B cell (primary cell): ENCODE measurements at regions not wholly inside any gene's neighbourhood (a gene's known extent, or its start where the extent isn't known, plus 50 kb on each side); places are given as distances from the start of the nearest gene placed in this dataset.

Source experiments
- EZH2 ChIP-seq: IDR thresholded peaks from 2 replicates; pipeline ENCODE4 v1.6.1; 2012; ENCODE audit warnings: borderline replicate concordance, low read depth, mild to moderate bottlenecking, moderate library complexity, low read length; ENCODE audit not compliant: insufficient read depth, poor library complexity, severe bottlenecking
- TF ChIP-seq, protein P1 (sequence below): fragments of 200-600 bp; IDR thresholded peaks from one replicate; pipeline ENCODE4 v1.8.0; 2022; ENCODE audit warnings: antibody characterized with exemption, mild to moderate bottlenecking

DNA sequence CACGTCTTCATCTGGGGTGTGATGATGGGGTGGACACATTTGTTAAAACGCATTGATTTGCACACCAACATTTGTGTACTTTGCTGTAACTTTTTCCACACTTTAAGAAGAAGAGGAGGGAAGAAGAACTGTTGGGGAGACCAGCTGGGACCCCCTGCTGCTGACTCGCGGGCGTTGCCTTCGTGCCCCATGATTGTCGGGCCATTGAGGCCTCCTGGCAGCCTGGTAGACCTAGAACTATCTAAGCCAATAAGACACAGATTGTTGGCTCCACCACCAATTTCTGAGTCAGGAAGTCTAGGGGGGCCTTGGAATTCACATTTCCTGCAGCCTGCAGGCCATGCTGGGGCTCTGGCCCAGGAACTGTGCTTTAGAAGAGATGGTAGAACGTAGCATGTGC lies 105.5 kb downstream of the TNFRSF13B start:
- TF ChIP-seq, protein P1, sequence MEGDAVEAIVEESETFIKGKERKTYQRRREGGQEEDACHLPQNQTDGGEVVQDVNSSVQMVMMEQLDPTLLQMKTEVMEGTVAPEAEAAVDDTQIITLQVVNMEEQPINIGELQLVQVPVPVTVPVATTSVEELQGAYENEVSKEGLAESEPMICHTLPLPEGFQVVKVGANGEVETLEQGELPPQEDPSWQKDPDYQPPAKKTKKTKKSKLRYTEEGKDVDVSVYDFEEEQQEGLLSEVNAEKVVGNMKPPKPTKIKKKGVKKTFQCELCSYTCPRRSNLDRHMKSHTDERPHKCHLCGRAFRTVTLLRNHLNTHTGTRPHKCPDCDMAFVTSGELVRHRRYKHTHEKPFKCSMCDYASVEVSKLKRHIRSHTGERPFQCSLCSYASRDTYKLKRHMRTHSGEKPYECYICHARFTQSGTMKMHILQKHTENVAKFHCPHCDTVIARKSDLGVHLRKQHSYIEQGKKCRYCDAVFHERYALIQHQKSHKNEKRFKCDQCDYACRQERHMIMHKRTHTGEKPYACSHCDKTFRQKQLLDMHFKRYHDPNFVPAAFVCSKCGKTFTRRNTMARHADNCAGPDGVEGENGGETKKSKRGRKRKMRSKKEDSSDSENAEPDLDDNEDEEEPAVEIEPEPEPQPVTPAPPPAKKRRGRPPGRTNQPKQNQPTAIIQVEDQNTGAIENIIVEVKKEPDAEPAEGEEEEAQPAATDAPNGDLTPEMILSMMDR = no peak
- TF ChIP-seq EZH2 = no peak
